Upper lobe of left lung (tissue), 4 donors: ENCODE measurements at regions not wholly inside any gene's neighbourhood (a gene's known extent, or its start where the extent isn't known, plus 50 kb on each side); places are given as distances from the start of the nearest gene placed in this dataset.

Experiments
- CTCF ChIP-seq, 6 experiments: fragments of 450-650 bp in 4 of 6; fragments of 200-600 bp in 2 of 6; sonication (generic) in 2 of 6; IDR thresholded peaks; one replicate each; pipeline ENCODE4 v1.5.1; 2016 to 2019; ENCODE audit warnings: antibody characterized with exemption in 6 of 6
- POLR2A ChIP-seq, 4 donors: fragments of 450-650 bp; IDR thresholded peaks; one replicate each; pipeline ENCODE4 v1.5.1; 2016 to 2017; ENCODE audit warnings: antibody characterized with exemption in 4 of 4, mild to moderate bottlenecking in 2 of 4

GRCh38 chr4:141851246-141851891 is 215.0 kb downstream of the IL15 start:
- TF ChIP-seq CTCF (IDR thresholded peaks at IDR 0.05) (no peak), POLR2A (IDR thresholded peaks at IDR 0.05) (no peak)
